GM12892 (cell line): ENCODE measurements at regions not wholly inside any gene's neighbourhood (a gene's known extent, or its start where the extent isn't known, plus 50 kb on each side); places are given as distances from the start of the nearest gene placed in this dataset.
"Not testable (repeated sequence)": the region's sequence is repeated elsewhere in the genome, so short reads cannot be mapped to it uniquely, and the experiment has no call there.

Experiments
- DNase-seq: peaks from one replicate; pipeline ENCODE4 v3.0.0; 2011; ENCODE audit not compliant: insufficient read length
- FAIRE-seq: peaks from 2 replicates; lab custom pipeline; 2011; peaks lifted over from hg19 to GRCh38; lab: Jason Lieb, UNC
- POLR2A ChIP-seq: IDR thresholded peaks from 2 replicates; pipeline ENCODE4 v1.6.1; 2011; ENCODE audit warnings: low read depth, low read length, control low read depth
- POLR2AphosphoS5 ChIP-seq: IDR thresholded peaks from 2 replicates; pipeline ENCODE4 v1.6.1; 2011; ENCODE audit warnings: low read depth, low read length, control low read depth
- TAF1 ChIP-seq: IDR thresholded peaks from 2 replicates; pipeline ENCODE4 v1.6.1; 2011; ENCODE audit warnings: low read depth, mild to moderate bottlenecking, control low read depth, low read length, borderline replicate concordance

DNA sequence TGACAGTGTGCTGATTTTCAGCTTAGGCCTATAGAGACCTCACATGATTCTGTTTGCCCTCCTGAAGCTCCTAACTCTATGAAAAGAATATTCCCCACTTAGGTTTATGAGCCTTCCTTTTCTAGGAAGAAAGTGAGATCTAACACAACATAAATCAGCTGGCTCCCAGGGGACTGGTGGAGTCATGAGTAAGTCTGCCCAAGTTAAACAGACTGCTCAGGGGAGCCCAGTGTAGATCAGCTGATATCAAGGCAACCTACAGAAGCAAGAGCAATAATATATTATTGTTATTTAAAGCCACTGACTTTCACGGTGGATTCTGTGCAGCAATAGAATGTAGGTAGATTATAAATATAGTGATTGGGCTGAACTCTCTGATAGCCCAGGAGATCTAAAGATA, 1978.6 kb upstream of the CDH6 start:
- FAIRE-seq (no peak), DNase-seq (no peak)
- TF ChIP-seq POLR2A, result no peak

DNA sequence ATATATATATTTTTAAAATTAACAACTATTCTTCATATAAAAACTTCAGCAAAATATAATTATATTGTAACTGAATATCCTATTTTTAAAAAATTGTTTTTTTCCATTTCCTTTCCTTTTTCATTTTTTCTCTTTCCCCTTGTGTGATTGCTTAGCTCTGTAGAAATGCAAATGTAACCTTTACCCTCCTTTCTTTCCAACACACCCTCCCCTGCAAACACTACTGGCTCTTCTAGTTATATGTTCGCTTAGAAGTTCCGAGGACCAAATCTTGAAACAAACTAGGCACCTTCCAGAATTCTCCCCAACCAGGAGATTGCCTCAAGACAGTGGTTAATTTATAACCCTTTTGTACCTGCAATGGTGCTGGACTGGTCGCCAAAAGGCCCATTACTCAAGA, 1980.0 kb upstream of the CDH6 start:
- FAIRE-seq (no peak), DNase-seq (no peak)
- TF ChIP-seq POLR2A, result no peak
- no peak for TF ChIP-seq TAF1
- no peak for TF ChIP-seq POLR2AphosphoS5

DNA sequence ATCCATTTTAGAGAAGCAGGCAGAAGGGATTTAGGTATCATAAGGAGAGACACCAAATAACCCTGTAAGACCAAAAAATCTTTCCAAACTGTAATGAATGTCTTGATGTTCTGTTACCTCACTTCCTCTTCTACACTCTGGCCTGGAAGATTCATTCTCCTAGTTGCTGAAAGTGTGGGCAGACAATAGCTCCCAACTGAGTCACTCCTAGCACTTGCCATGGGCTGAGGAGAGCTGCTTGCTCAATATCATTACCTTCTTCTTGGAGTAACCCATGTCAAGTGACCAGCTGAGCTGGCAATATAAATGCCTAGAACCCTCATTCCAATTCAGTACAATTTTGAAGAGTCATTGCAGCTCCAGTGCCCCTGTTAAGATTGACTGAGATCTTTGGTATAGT, 1985.5 kb upstream of the CDH6 start:
- no peak for TF ChIP-seq TAF1
- TF ChIP-seq POLR2AphosphoS5, result no peak
- no peak for TF ChIP-seq POLR2A
- FAIRE-seq, result no peak
- DNase-seq, result no peak

DNA sequence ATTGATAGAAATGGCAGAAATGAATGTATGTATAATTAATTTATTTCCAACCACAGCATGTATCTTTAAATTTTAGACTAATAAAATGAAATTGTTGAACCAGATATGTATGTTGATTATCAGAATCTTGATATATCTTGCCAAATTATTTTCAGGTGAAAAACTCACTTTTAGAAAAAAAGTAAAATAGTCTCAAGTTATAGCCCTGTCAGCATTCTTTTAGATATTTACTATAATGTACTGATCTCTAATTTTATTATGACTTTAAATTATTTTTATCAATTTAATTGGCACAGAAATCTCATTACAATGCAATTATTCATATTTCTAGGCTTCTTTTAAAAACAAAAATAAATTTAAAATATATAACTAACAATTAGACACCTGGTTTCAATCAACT, 1990.4 kb upstream of the CDH6 start:
- DNase-seq (no peak), FAIRE-seq (no peak)

DNA sequence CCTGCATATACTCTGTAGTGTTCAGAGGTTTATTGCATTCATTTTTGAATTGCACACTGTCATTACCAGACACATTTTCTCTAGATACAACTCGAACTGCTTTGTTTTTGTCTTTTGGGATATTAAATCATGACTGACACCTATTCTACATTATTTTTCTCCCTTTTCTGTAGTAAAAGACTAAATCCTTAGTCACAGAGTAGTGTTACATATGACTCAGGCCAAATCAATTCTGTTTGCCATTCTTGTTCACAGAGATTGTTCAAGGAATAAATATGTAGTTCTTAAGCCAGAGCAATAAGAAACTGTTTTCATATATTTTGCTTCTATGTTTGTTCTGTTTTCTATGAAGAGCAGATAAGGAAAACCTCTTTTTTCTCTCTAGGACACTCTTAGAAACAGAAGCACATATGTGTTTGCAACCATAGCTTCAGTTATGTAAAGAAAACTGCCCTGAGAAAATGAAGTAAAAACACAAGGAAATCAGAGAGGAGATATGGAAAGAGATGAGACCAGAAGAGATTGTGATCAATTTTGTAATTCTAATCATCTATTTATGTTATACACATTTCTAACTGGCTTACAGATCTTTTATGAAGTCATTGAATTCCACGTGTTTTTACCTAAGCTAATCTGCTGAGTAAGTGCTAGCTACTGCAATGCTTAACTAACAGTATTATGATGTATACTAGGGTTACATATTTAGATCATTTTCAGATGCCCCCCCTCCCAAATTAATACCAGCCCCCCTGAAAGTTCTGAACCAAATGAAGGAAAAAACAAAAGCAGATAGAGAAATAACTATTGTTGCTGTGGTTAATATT, 1995.6 kb upstream of the CDH6 start:
- no peak for TF ChIP-seq POLR2A
- TF ChIP-seq TAF1, result no peak
- no peak for TF ChIP-seq POLR2AphosphoS5
- no peak for DNase-seq
- no peak for FAIRE-seq

More for the DNA sequence above, 1990.4 kb upstream of the CDH6 start:
- TF ChIP-seq POLR2A (no peak), TAF1 (no peak), POLR2AphosphoS5 (no peak)

DNA sequence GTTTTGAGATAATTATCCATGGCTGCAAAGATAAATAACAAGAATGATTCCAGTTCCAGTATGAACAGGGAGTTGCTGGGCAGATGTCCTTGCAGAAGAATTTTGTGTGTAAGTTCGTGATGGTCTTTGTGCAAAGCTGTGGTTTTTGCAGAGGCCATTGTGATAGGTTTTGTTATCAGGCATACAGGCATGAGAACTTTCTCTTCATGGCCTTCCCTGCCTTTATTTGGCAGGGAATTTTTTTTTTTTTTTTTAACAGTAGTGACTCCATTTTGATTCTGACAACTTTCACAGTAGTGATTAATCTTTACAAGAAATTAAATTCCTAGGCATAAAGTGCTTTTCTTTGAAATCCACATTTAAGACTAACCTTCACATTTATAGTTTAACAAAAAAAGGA, 1999.5 kb upstream of the CDH6 start:
- no peak for DNase-seq
- FAIRE-seq, result no peak
- no peak for TF ChIP-seq POLR2A
- no peak for TF ChIP-seq TAF1
- TF ChIP-seq POLR2AphosphoS5, result no peak

DNA sequence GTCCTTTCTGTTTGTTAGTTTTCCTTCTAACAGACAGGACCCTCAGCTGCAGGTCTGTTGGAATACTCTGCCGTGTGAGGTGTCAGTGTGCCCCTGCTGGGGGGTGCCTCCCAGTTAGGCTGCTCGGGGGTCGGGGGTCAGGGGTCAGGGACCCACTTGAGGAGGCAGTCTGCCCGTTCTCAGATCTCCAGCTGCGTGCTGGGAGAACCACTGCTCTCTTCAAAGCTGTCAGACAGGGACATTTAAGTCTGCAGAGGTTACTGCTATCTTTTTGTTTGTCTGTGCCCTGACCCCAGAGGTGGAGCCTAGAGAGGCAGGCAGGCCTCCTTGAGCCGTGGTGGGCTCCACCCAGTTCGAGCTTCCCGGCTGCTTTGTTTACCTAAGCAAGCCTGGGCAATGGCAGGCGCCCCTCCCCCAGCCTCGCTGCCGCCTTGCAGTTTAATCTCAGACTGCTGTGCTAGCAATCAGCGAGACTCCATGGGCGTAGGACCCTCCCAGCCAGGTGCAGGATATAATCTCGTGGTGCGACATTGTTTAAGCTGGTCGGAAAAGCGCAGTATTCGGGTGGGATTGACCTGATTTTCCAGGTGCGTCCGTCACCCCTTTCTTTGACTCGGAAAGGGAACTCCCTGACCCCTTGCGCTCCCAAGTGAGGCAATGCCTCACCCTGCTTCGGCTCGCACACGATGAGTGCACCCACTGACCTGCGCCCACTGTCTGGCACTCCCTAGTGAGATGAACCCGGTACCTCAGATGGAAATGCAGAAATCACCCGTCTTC, 2002.0 kb upstream of the CDH6 start:
- DNase-seq, FAIRE-seq: not testable (repeated sequence)

DNA sequence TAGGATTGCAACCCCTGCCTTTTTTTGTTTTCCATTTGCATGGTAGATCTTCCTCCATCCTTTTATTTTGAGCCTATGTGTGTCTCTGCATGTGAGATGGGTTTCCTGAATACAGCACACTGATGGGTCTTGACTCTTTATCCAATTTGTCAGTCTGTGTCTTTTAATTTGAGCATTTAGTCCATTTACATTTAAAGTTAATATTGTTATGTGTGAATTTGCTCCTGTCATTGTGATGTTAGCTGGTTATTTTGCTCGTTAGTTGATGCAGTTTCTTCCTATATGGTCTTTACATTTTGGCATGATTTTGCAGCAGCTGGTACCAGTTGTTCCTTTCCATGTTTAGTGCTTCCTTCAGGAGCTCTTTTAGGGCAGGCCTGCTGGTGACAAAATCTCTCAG, 2003.1 kb upstream of the CDH6 start:
- not testable (repeated sequence) for FAIRE-seq, DNase-seq

DNA sequence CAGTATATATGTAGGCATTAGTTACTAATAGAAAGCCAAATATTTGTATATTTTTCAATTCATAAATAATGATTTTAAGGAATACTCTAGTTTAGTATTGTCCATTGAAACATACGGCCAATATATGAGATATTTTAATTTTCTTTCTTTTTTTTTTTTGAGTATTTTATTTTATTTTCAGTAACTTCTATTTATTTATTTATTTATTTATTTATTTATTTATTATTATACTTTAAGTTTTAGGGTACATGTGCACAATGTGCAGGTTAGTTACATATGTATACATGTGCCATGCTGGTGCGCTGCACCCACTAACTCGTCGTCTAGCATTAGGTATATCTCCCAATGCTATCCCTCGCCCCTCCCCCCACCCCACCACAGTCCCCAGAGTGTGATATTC, 2007.1 kb upstream of the CDH6 start:
- DNase-seq, FAIRE-seq: not testable (repeated sequence)

DNA sequence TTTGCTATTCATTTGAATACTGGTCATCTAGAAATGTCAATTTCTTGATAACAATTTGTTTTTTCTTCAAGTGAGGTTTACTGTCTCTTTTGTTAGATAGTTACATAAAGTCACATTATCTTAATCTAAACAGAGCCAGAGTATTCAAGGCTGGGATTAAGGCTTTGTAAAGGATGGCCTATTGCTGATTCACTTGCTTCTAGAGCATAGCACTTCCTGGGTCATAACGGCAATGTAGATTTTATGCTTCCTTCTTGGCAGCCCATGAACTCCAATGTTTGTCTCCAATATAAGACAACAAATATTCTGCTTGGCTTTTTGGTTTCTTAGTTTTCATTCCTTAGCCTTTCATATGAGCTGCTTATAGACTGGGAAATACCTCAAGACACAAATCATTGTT, 2007.9 kb upstream of the CDH6 start:
- no peak for DNase-seq
- FAIRE-seq, result no peak
- TF ChIP-seq POLR2A, result no peak
- no peak for TF ChIP-seq TAF1
- TF ChIP-seq POLR2AphosphoS5, result no peak

DNA sequence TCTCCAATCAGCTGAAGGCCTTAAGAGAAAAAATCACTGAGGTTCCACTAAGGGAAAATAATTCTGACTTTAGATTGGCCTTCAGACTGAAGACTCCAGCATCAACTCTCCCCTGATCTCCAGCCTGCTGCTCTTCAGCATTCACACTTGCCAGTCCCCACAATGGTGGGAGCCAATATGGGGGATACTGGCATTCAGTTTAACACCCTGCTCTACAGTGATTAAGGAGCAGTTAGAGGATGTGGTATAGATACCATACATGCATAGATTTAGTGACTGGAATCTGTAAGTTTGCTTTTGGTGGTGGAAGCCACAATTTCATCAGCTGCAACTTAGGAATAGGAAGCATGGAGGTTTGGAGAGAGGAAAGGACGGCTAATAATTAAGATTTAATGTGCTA, 2017.7 kb upstream of the CDH6 start:
- no peak for DNase-seq
- TF ChIP-seq POLR2AphosphoS5 (no peak), POLR2A (no peak), TAF1 (no peak)
- FAIRE-seq, result no peak

DNA sequence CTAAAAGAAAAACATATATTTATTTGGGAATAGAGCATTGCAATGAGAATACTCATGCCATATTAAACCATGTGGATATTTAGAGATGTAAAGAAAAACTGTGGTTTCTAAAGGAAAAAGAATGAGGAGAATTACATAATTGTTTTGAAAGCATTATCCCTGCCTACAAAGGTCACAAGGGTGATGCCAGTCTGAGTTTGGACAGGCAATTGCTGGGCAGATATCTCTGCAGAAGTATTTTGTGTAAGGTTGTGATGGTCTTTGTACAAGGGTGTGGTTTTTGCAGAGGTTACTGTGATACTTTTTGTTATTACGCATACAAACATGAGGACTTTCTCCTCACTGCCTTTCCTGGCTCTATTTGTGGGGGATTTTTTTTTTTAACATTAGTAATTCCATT, 2022.9 kb upstream of the CDH6 start:
- FAIRE-seq, result no peak
- no peak for DNase-seq
- TF ChIP-seq TAF1, result no peak
- no peak for TF ChIP-seq POLR2A
- no peak for TF ChIP-seq POLR2AphosphoS5

DNA sequence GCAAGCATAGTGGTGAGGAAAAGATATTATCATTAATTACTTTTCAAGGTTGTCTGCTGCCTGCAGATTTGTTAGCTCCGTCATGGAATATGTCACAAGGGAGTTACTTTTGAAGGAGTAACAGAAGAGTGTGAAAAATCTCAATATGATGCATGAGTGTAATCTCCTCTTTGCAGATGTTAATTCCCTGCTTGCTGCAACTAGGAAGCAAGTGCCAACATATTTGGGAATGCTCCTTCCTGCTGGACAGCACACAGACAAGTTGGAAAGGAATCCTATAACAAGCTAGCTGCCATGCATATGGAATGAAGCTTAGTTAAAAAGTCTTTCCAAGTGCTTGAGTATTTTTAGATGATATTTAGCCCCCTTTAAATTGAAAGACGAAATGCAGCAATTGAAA, 2023.6 kb upstream of the CDH6 start:
- TF ChIP-seq TAF1 (no peak), POLR2AphosphoS5 (no peak), POLR2A (no peak)
- DNase-seq, result no peak
- no peak for FAIRE-seq
